HFFc6 (cell line): ENCODE measurements at regions not wholly inside any gene's neighbourhood (a gene's known extent, or its start where the extent isn't known, plus 50 kb on each side); places are given as distances from the start of the nearest gene placed in this dataset.
A peak's percentile ranks its signal among the peaks of the same experiment; 100 is the strongest.

Experiments
- DNase-seq: peaks from one replicate; pipeline ENCODE4 v3.0.0-alpha.2; 2018
- H3K27ac Mint-ChIP-seq: 2 replicates; pipeline ENCODE4 v1.8.0; 2020; ENCODE audit warnings: mild to moderate bottlenecking, mixed read lengths
- H3K27me3 Mint-ChIP-seq: 2 replicates; pipeline ENCODE4 v1.8.0; 2021; ENCODE audit warnings: mild to moderate bottlenecking, moderate library complexity, mixed read lengths; ENCODE audit not compliant: insufficient read depth
- H3K36me3 Mint-ChIP-seq: 2 replicates; pipeline ENCODE4 v1.8.0; 2021; ENCODE audit warnings: low read depth, mixed read lengths
- H3K4me1 Mint-ChIP-seq: 2 replicates; pipeline ENCODE4 v1.8.0; 2020; ENCODE audit warnings: low read depth, mixed read lengths
- H3K4me3 Mint-ChIP-seq: 2 replicates; pipeline ENCODE4 v1.8.0; 2020; ENCODE audit warnings: mild to moderate bottlenecking, moderate library complexity, mixed read lengths
- H3K9me3 Mint-ChIP-seq: 2 replicates; pipeline ENCODE4 v1.8.0; 2020; ENCODE audit warnings: mild to moderate bottlenecking, mixed read lengths
- CTCF ChIP-seq: fragments of 200-600 bp; sonication (generic); IDR thresholded peaks from 2 replicates; pipeline ENCODE4 v1.5.0; 2021; ENCODE audit warnings: antibody characterized with exemption, mild to moderate bottlenecking

GRCh38 chr3:72278349-72279067, 493.6 kb upstream of the PROK2 start:
- H3K36me3 Mint-ChIP-seq = 0 out of 2 replicates have a peak, but pooled peaks cover 6% of the 10 kb centered on the region

GRCh38 chr3:72277710-72278109, 492.8 kb upstream of the PROK2 start:
- peaks cover 5% of the 10 kb centered on the region; the same call in 1 of the 2 replicates for H3K9me3 Mint-ChIP-seq
- no peak for DNase-seq
- no peak overlapping the region for H3K27ac Mint-ChIP-seq
- no peak overlapping the region for H3K4me3 Mint-ChIP-seq
- no peak for TF ChIP-seq CTCF
- H3K36me3 Mint-ChIP-seq = no peaks in the 10 kb centered on the region
- H3K27me3 Mint-ChIP-seq = peaks cover 23% of the 10 kb centered on the region
- H3K4me1 Mint-ChIP-seq = peaks cover 26% of the 10 kb centered on the region

More at GRCh38 chr3:72278349-72279067, 493.6 kb upstream of the PROK2 start:
- Mint-ChIP-seq H3K9me3 (peaks cover 12% of the 10 kb centered on the region), H3K4me3 (no peak overlapping the region), H3K27me3 (peaks cover 30% of the 10 kb centered on the region), H3K27ac (peak overlapping the region; percentile 20; the same call in 1 of the 2 replicates), H3K4me1 (peaks cover 18% of the 10 kb centered on the region)
- TF ChIP-seq CTCF = no peak
- no peak for DNase-seq

- no peak overlapping the region for H3K4me3 Mint-ChIP-seq
- H3K36me3 Mint-ChIP-seq = no peaks in the 10 kb centered on the region
- no peak overlapping the region for H3K27ac Mint-ChIP-seq
- H3K4me1 Mint-ChIP-seq = peaks cover 35% of the 10 kb centered on the region
- peaks cover 20% of the 10 kb centered on the region for H3K27me3 Mint-ChIP-seq
- DNase-seq = no peak
- no peaks in the 10 kb centered on the region for H3K9me3 Mint-ChIP-seq
- no peak for TF ChIP-seq CTCF
Measured at GRCh38 chr3:72276806-72277205, 491.9 kb upstream of the PROK2 start.

- H3K27ac Mint-ChIP-seq = no peak overlapping the region
- H3K4me3 Mint-ChIP-seq = no peak overlapping the region
- peaks cover 11% of the 10 kb centered on the region for H3K27me3 Mint-ChIP-seq
- H3K36me3 Mint-ChIP-seq = no peaks in the 10 kb centered on the region
- peaks cover 41% of the 10 kb centered on the region for H3K4me1 Mint-ChIP-seq
- no peak for TF ChIP-seq CTCF
- no peak for DNase-seq
- H3K9me3 Mint-ChIP-seq = no peaks in the 10 kb centered on the region
Measured at GRCh38 chr3:72275331-72275751, 490.4 kb upstream of the PROK2 start.

- H3K4me3 Mint-ChIP-seq = peak overlapping the region; percentile 79
- H3K36me3 Mint-ChIP-seq = no peaks in the 10 kb centered on the region
- peaks cover 47% of the 10 kb centered on the region for H3K4me1 Mint-ChIP-seq
- H3K9me3 Mint-ChIP-seq = no peaks in the 10 kb centered on the region
- peak; percentile 60 for DNase-seq
- peaks cover 5% of the 10 kb centered on the region for H3K27me3 Mint-ChIP-seq
- no peak for TF ChIP-seq CTCF
- H3K27ac Mint-ChIP-seq = peak overlapping the region; percentile 58
Measured at GRCh38 chr3:72274493-72275330, 489.8 kb upstream of the PROK2 start.
